CD4-positive, alpha-beta T cell (primary cell): ENCODE measurements at regions not wholly inside any gene's neighbourhood (a gene's known extent, or its start where the extent isn't known, plus 50 kb on each side); places are given as distances from the start of the nearest gene placed in this dataset.

Experiments used
- ATAC-seq: fragments of 200-7000 bp; cut with Tn5 transposase; one replicate; pipeline ENCODE4 v1.10.0; 2022; ENCODE audit warnings: mild to moderate bottlenecking; ENCODE audit not compliant: poor library complexity
- CTCF ChIA-PET: fragments of 350-600 bp; sonication (Branson Sonifier 250); formaldehyde crosslinking; loops from one replicate; lab custom pipeline; 2021; ENCODE audit warnings: antibody characterized with exemption, inconsistent platforms; lab: Charles Lee
- POLR2A ChIA-PET: fragments of 350-600 bp; sonication (Branson Sonifier 250); formaldehyde crosslinking; loops from one replicate; lab custom pipeline; 2021; ENCODE audit warnings: antibody characterized with exemption, inconsistent platforms; lab: Charles Lee
- DNase-seq, 14 experiments: peaks; one replicate each; pipeline ENCODE4 v3.0.0-alpha.2; 2013 to 2020; ENCODE audit warnings: mixed read lengths in 2 of 14
- H3K27ac ChIP-seq, 2 donors: one replicate each; pipeline versions ENCODE4 v1.5.1 to v1.7.0; 2013; ENCODE audit warnings: low read length in 2 of 2, low read depth in 1 of 2, mild to moderate bottlenecking in 1 of 2
- H3K27me3 ChIP-seq, 2 experiments: 1 replicate in 1 of 2; 2 replicates in 1 of 2; pipeline versions ENCODE4 v1.6.1 to v1.7.0; 2013; ENCODE audit warnings: low read length in 2 of 2, control low read depth in 1 of 2, mild to moderate bottlenecking in 1 of 2, moderate library complexity in 1 of 2; ENCODE audit not compliant: insufficient read depth in 2 of 2, control insufficient read depth in 1 of 2
- H3K36me3 ChIP-seq: one replicate; pipeline ENCODE4 v1.6.1; 2013; ENCODE audit warnings: low read length, control low read depth; ENCODE audit not compliant: insufficient read depth
- H3K4me1 ChIP-seq: one replicate; pipeline ENCODE4 v1.6.1; 2013; ENCODE audit warnings: low read length, control low read depth; ENCODE audit not compliant: insufficient read depth
- H3K4me3 ChIP-seq: one replicate; pipeline ENCODE4 v1.5.1; 2013; ENCODE audit warnings: mild to moderate bottlenecking, low read length, moderate library complexity
- H3K9me3 ChIP-seq, 2 experiments: 1 replicate in 1 of 2; 2 replicates in 1 of 2; pipeline versions ENCODE4 v1.6.1 to v1.7.0; 2013; ENCODE audit warnings: low read length in 2 of 2, mild to moderate bottlenecking in 2 of 2, control low read depth in 1 of 2, moderate library complexity in 1 of 2; ENCODE audit not compliant: control insufficient read depth in 1 of 2, insufficient read depth in 1 of 2
- H3K27ac Mint-ChIP-seq: one replicate; pipeline ENCODE4 v1.8.0; 2020; ENCODE audit warnings: mixed read lengths
- H3K27me3 Mint-ChIP-seq: one replicate; pipeline ENCODE4 v1.8.0; 2021; ENCODE audit warnings: mixed read lengths
- H3K36me3 Mint-ChIP-seq: one replicate; pipeline ENCODE4 v1.8.0; 2021; ENCODE audit warnings: low read depth, mixed read lengths
- H3K4me1 Mint-ChIP-seq: one replicate; pipeline ENCODE4 v1.8.0; 2021; ENCODE audit warnings: low read depth, mixed read lengths
- H3K4me3 Mint-ChIP-seq: one replicate; pipeline ENCODE4 v1.8.0; 2020; ENCODE audit warnings: mild to moderate bottlenecking, mixed read lengths
- H3K9me3 Mint-ChIP-seq: one replicate; pipeline ENCODE4 v1.8.0; 2020; ENCODE audit warnings: mixed read lengths
- CTCF ChIP-seq: fragments of 200-600 bp; IDR thresholded peaks from one replicate; pipeline ENCODE4 v1.8.0; 2022; ENCODE audit warnings: antibody characterized with exemption, mild to moderate bottlenecking
- intact Hi-C, 2 experiments: fragments of 100-400 bp; cut with DNase I in 1 of 2; cut with micrococcal nuclease in 1 of 2; formaldehyde crosslinking; loops; one replicate each; pipeline versions ENCODE4 v1.15.1 to v1.9.0; 2023 to 2025; cut with DNase I, micrococcal nuclease

DNA sequence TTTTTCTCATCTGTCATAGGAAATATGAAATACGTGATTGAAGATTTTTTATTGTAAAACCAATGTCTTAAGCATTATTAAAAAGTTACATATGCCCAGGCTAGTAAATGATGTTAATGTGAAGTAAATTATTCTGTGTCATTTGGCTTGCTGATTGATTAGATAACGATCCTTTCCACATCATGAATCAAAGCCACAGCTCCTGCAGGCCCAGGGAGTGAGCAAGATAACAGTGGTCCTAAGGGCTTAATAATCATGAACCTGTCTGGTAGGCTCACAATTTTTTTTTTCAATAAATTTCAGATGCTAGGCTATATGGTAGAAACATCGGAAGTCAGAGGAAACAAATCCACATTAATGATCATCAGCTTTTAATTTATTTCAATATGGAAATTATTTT, 269.0 kb upstream of the SLC10A2 start:
- TF ChIP-seq CTCF = no peak
- H3K36me3 ChIP-seq = no peaks in the 10 kb centered on the region
- H3K27me3 ChIP-seq = no peaks in the 10 kb centered on the region
- H3K4me3 ChIP-seq = no peak overlapping the region
- H3K9me3 ChIP-seq = peaks cover 0 to 4% of the 10 kb centered on the region in 2 experiments
- CTCF ChIA-PET = no interaction called here
- no peak overlapping the region for H3K27ac Mint-ChIP-seq
- no peak overlapping the region for H3K27ac ChIP-seq
- no peaks in the 10 kb centered on the region for H3K4me1 Mint-ChIP-seq
- ATAC-seq = no peak
- no peaks in the 10 kb centered on the region for H3K36me3 Mint-ChIP-seq
- no peak for DNase-seq
- H3K9me3 Mint-ChIP-seq = no peaks in the 10 kb centered on the region
- intact Hi-C loops = no loop called here
- no peaks in the 10 kb centered on the region for H3K4me1 ChIP-seq
- no peaks in the 10 kb centered on the region for H3K27me3 Mint-ChIP-seq
- no peak overlapping the region for H3K4me3 Mint-ChIP-seq
- POLR2A ChIA-PET = no interaction called here

DNA sequence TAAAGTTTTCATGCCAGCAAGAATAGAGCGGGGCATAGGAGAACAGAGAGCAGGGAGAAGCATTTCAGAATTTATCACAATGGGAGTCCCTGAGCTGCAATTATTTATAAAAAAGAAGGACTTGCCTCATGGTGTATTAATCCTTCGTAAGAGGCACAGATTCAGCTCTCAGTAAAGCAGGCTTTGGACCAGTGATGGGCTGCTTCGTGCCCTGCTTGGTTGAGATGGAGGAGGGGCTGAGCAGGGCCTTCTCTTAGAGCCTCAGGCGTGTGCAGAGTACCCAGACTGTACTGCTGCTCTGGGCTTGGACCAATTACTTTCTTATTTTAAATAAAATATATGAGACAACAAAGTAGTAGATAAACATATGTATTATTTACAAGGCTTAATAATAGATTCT, 265.7 kb upstream of the SLC10A2 start:
- ChIA-PET CTCF (no interaction called here), POLR2A (no interaction called here)
- no peaks in the 10 kb centered on the region for H3K4me1 ChIP-seq
- no peak overlapping the region for H3K4me3 Mint-ChIP-seq
- no peak for ATAC-seq
- H3K27ac Mint-ChIP-seq = no peak overlapping the region
- H3K9me3 Mint-ChIP-seq = no peaks in the 10 kb centered on the region
- H3K4me3 ChIP-seq = no peak overlapping the region
- H3K9me3 ChIP-seq = no peaks in the 10 kb centered on the region
- H3K4me1 Mint-ChIP-seq = no peaks in the 10 kb centered on the region
- no peaks in the 10 kb centered on the region for H3K27me3 Mint-ChIP-seq
- no peaks in the 10 kb centered on the region for H3K36me3 ChIP-seq
- H3K36me3 Mint-ChIP-seq = no peaks in the 10 kb centered on the region
- no peaks in the 10 kb centered on the region for H3K27me3 ChIP-seq
- no peak overlapping the region for H3K27ac ChIP-seq
- DNase-seq = no peak
- no peak for TF ChIP-seq CTCF
- intact Hi-C loops = no loop called here

DNA sequence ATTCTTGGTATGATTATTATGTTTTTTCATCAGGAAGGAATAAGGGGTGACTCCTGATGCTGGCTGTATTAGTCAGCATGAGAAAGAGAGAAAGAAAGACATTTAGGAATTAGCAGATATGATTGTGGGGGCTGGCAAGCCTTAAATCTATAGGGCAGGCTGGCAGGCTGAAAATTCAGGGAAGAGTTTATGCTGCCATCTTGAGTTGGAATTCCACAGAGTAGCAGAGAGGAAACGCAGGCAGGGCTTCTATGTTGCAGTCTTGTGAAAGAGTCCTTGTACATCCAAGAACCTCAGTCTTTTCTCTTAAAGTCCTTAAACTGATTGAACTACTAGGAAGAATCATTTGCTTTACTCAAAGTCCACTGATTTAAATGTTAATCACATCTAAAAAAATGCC, 262.7 kb upstream of the SLC10A2 start:
- ATAC-seq = no peak
- peaks cover 2% of the 10 kb centered on the region for H3K9me3 Mint-ChIP-seq
- intact Hi-C loops = no loop called here
- POLR2A ChIA-PET = no interaction called here
- H3K27me3 Mint-ChIP-seq = no peaks in the 10 kb centered on the region
- no peak overlapping the region for H3K27ac Mint-ChIP-seq
- TF ChIP-seq CTCF = no peak
- H3K36me3 Mint-ChIP-seq = no peaks in the 10 kb centered on the region
- no peaks in the 10 kb centered on the region for H3K4me1 ChIP-seq
- H3K27me3 ChIP-seq = no peaks in the 10 kb centered on the region
- H3K4me1 Mint-ChIP-seq = no peaks in the 10 kb centered on the region
- H3K4me3 ChIP-seq = no peak overlapping the region
- H3K27ac ChIP-seq = no peak overlapping the region
- no peaks in the 10 kb centered on the region for H3K36me3 ChIP-seq
- H3K4me3 Mint-ChIP-seq = no peak overlapping the region
- no peak for DNase-seq
- H3K9me3 ChIP-seq = no peaks in the 10 kb centered on the region
- CTCF ChIA-PET = no interaction called here
